ENCODE measurements at regions not wholly inside any gene's neighbourhood (a gene's known extent, or its start where the extent isn't known, plus 50 kb on each side); places are given as distances from the start of the nearest gene placed in this dataset.

GRCh38 chr1:188641566-188642211 is 1812.9 kb downstream of the PLA2G4A start:
- TF ChIP-seq, protein P1, sequence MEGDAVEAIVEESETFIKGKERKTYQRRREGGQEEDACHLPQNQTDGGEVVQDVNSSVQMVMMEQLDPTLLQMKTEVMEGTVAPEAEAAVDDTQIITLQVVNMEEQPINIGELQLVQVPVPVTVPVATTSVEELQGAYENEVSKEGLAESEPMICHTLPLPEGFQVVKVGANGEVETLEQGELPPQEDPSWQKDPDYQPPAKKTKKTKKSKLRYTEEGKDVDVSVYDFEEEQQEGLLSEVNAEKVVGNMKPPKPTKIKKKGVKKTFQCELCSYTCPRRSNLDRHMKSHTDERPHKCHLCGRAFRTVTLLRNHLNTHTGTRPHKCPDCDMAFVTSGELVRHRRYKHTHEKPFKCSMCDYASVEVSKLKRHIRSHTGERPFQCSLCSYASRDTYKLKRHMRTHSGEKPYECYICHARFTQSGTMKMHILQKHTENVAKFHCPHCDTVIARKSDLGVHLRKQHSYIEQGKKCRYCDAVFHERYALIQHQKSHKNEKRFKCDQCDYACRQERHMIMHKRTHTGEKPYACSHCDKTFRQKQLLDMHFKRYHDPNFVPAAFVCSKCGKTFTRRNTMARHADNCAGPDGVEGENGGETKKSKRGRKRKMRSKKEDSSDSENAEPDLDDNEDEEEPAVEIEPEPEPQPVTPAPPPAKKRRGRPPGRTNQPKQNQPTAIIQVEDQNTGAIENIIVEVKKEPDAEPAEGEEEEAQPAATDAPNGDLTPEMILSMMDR (IDR thresholded peaks at IDR 0.05) = no peak
- no peak for TF ChIP-seq ZFX (IDR thresholded peaks at IDR 0.05; ENCODE audit: borderline replicate concordance)

Data from 22Rv1 (cell line).